Left ventricle myocardium inferior (tissue), 1 donor: ENCODE measurements at regions not wholly inside any gene's neighbourhood (a gene's known extent, or its start where the extent isn't known, plus 50 kb on each side); places are given as distances from the start of the nearest gene placed in this dataset.

ENCODE experiments used
- DNase-seq: peaks from one replicate; pipeline ENCODE4 v3.0.0-alpha.2; 2020
- H3K27ac ChIP-seq: fragments of 200-600 bp; replicated peaks from 2 replicates; pipeline ENCODE4 v1.8.0; 2021
- H3K27me3 ChIP-seq: fragments of 200-600 bp; 2 replicates; pipeline ENCODE4 v1.8.0; 2021; ENCODE audit warnings: low read depth
- H3K36me3 ChIP-seq: fragments of 200-600 bp; 2 replicates; pipeline ENCODE4 v1.8.0; 2021
- H3K4me1 ChIP-seq: fragments of 200-600 bp; 2 replicates; pipeline ENCODE4 v1.8.0; 2021
- H3K4me3 ChIP-seq: fragments of 200-600 bp; 2 replicates; pipeline ENCODE4 v1.8.0; 2021; ENCODE audit warnings: mild to moderate bottlenecking, moderate library complexity
- H3K9me3 ChIP-seq: fragments of 200-600 bp; replicated peaks from 2 replicates; pipeline ENCODE4 v1.8.0; 2021
- intact Hi-C: fragments of 100-400 bp; cut with micrococcal nuclease; formaldehyde crosslinking; loops from one replicate; pipeline ENCODE4 v1.11.0; 2022
- TF ChIP-seq, protein P1 (sequence below): fragments of 200-600 bp; IDR thresholded peaks from 2 replicates; pipeline ENCODE4 v1.8.0; 2021; ENCODE audit warnings: antibody characterized with exemption, mild to moderate bottlenecking, borderline replicate concordance
- donor health status: DM: no; HTN: yes; CAD: no; lungs with severe emphysema.

DNA sequence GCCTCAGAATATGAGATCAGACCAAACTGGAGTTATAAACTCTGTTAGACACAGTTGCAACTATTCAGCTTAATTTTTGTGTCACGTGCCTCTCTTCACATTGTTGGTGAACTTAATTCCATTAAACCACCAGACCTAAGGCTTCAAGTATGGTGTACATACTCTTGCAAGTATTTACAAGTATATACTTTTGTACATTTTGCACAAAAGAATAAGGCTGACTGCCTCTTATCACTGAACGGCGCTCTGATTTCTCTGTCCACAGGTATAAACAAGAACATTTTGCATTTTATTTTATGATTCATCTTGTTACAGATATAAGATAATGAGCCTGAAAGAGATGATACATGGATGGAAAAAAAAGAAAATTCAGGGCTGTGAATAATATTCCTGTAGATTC, 269.7 kb upstream of the ACVR2A start:
- DNase-seq, result no peak
- Histone ChIP-seq H3K27ac (no peak overlapping the region), H3K9me3 (peaks cover 7% of the 10 kb centered on the region), H3K36me3 (no peaks in the 10 kb centered on the region), H3K27me3 (no peaks in the 10 kb centered on the region), H3K4me3 (no peak overlapping the region), H3K4me1 (no peaks in the 10 kb centered on the region)
- intact Hi-C loops, result no loop called here
- TF ChIP-seq, protein P1, sequence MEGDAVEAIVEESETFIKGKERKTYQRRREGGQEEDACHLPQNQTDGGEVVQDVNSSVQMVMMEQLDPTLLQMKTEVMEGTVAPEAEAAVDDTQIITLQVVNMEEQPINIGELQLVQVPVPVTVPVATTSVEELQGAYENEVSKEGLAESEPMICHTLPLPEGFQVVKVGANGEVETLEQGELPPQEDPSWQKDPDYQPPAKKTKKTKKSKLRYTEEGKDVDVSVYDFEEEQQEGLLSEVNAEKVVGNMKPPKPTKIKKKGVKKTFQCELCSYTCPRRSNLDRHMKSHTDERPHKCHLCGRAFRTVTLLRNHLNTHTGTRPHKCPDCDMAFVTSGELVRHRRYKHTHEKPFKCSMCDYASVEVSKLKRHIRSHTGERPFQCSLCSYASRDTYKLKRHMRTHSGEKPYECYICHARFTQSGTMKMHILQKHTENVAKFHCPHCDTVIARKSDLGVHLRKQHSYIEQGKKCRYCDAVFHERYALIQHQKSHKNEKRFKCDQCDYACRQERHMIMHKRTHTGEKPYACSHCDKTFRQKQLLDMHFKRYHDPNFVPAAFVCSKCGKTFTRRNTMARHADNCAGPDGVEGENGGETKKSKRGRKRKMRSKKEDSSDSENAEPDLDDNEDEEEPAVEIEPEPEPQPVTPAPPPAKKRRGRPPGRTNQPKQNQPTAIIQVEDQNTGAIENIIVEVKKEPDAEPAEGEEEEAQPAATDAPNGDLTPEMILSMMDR, result no peak

DNA sequence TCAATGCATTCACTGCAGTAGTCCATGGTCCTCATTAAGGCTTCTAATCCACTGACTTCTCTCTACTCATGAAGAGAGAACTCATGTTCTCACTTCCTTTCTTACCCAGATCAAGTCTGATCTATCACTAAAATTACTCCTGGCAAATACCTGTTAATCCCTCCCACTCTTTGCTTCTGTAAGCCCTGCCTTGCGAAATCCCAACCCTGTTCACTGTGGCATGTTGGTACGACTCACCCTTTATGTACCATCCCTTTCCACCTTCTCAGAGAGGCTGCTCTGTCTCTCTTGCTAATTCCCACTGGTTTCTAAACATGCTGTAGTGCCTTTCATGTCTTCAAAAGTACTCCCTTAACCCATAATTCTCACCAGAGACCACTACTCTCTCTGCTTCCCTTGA, 272.2 kb upstream of the ACVR2A start:
- no peak overlapping the region for H3K4me3 ChIP-seq
- intact Hi-C loops, result no loop called here
- no peaks in the 10 kb centered on the region for H3K27me3 ChIP-seq
- TF ChIP-seq, protein P1, result no peak
- H3K4me1 ChIP-seq, result no peaks in the 10 kb centered on the region
- no peak for DNase-seq
- no peaks in the 10 kb centered on the region for H3K36me3 ChIP-seq
- H3K27ac ChIP-seq, result no peak overlapping the region
- peaks cover 7% of the 10 kb centered on the region for H3K9me3 ChIP-seq

DNA sequence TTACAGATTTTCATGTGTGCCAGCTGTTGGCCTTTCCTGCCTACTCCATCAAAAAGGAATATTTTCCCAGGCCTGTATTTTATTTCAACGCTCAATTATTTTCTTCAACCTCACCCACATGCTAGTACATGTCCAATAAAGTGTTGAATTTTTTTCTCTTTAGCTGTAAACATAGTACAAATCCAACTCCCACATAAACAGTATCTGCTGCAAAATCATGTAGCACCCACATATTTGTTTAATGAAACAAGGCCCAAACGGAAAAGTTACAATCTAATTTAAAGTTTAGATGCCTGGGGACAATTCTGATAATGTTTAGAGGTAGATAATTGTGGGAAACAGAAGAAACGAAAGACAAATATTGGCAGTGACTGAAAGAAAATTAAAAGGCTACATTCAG, 275.4 kb upstream of the ACVR2A start:
- no peaks in the 10 kb centered on the region for H3K4me1 ChIP-seq
- no peak overlapping the region for H3K27ac ChIP-seq
- intact Hi-C loops, result no loop called here
- TF ChIP-seq, protein P1, result no peak
- H3K4me3 ChIP-seq, result no peak overlapping the region
- no peak for DNase-seq
- no peaks in the 10 kb centered on the region for H3K27me3 ChIP-seq
- no peaks in the 10 kb centered on the region for H3K36me3 ChIP-seq
- H3K9me3 ChIP-seq, result peaks cover 7% of the 10 kb centered on the region

DNA sequence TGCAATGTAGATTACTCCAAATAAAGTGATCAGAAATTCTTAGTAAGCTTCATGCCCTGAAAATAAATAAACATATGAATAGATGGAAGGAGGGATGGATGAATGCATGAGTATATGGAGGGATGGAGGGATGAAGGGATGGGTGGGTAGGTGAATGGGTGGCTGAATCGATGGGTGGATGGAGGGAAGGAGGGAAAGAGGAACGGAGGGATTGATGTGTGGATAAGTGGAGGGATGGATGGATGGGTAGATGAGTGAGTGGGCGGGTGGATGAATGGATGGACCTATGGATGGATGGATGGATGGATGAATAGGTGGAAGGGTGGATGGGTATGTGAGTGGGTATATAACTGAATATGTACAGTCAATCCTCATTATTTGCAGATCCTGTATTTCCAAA, 276.7 kb upstream of the ACVR2A start:
- no peak overlapping the region for H3K4me3 ChIP-seq
- no peak for DNase-seq
- TF ChIP-seq, protein P1, result no peak
- no peak overlapping the region for H3K27ac ChIP-seq
- intact Hi-C loops, result no loop called here
- no peaks in the 10 kb centered on the region for H3K36me3 ChIP-seq
- no peaks in the 10 kb centered on the region for H3K4me1 ChIP-seq
- H3K27me3 ChIP-seq, result no peaks in the 10 kb centered on the region
- peaks cover 7% of the 10 kb centered on the region for H3K9me3 ChIP-seq

DNA sequence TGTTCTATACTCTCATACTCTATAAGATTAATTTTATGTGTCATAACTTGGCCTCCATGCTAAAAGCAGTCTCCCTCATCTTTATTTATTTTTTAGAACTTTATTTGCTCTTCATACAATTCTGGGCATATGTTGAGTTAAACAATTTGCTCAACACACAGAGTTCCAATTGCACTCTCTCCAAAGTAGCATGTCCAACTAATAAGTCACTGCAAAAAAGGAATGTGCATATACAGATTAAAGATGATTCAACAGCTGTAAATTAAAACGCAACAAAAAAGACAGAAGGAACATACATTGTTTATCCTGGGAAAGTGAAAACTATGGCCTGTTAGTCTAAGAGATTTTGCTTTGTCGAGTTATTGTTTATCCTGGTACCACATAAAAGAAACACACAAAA, 277.7 kb upstream of the ACVR2A start:
- Histone ChIP-seq H3K4me3 (no peak overlapping the region), H3K9me3 (peaks cover 7% of the 10 kb centered on the region), H3K27ac (no peak overlapping the region), H3K36me3 (no peaks in the 10 kb centered on the region), H3K27me3 (no peaks in the 10 kb centered on the region), H3K4me1 (no peaks in the 10 kb centered on the region)
- DNase-seq, result no peak
- TF ChIP-seq, protein P1, result no peak
- intact Hi-C loops, result no loop called here
